Caco-2 (cell line): ENCODE measurements at regions not wholly inside any gene's neighbourhood (a gene's known extent, or its start where the extent isn't known, plus 50 kb on each side); places are given as distances from the start of the nearest gene placed in this dataset.

Source experiments
- BruUV-seq: library from RNA; stranded (reverse); fragments of 400-500 nt; replicated peaks from 2 replicates; lab custom pipeline; 2021; lab: Mats Ljungman, UMichigan
- CTCF ChIA-PET: fragments of 300-600 bp; sonication (Branson Sonifier 250); formaldehyde crosslinking; loops from one replicate; lab custom pipeline; 2022; ENCODE audit warnings: antibody characterized with exemption; lab: Charles Lee
- POLR2A ChIA-PET: fragments of 300-600 bp; sonication (Branson Sonifier 250); formaldehyde crosslinking; loops from one replicate; lab custom pipeline; 2022; ENCODE audit warnings: antibody characterized with exemption; lab: Charles Lee
- DNase-seq, 2 experiments: peaks; one replicate each; pipeline versions ENCODE4 v3.0.0 to v3.0.0-alpha.2; 2020 to 2022
- H3K27me3 ChIP-seq: replicated peaks from 2 replicates; pipeline ENCODE4 v1.6.0; 2011; ENCODE audit warnings: low read length; ENCODE audit not compliant: control insufficient read depth, insufficient read depth
- H3K36me3 ChIP-seq: 2 replicates; pipeline ENCODE4 v1.5.1; 2011; ENCODE audit warnings: low read length; ENCODE audit not compliant: control insufficient read depth, insufficient read depth
- H3K4me1 ChIP-seq: fragments of 250-450 bp; sonication (Bioruptor Pico); 2 replicates; pipeline ENCODE4 v1.5.1; 2020; ENCODE audit warnings: mild to moderate bottlenecking
- H3K4me3 ChIP-seq: 2 replicates; pipeline ENCODE4 v1.5.1; 2011; ENCODE audit warnings: low read depth, mild to moderate bottlenecking, control low read depth, low read length
- H3K9me3 ChIP-seq: fragments of 250-450 bp; sonication (Bioruptor Pico); 2 replicates; pipeline ENCODE4 v1.5.1; 2020; ENCODE audit warnings: mild to moderate bottlenecking, moderate library complexity
- H3K27ac Mint-ChIP-seq: one replicate; pipeline ENCODE4 v1.8.0; 2022; ENCODE audit warnings: mixed read lengths; ENCODE audit not compliant: unreplicated experiment
- H3K27me3 Mint-ChIP-seq: one replicate; pipeline ENCODE4 v1.8.0; 2022; ENCODE audit warnings: mixed read lengths; ENCODE audit not compliant: insufficient read depth, unreplicated experiment
- H3K36me3 Mint-ChIP-seq: one replicate; pipeline ENCODE4 v1.8.0; 2022; ENCODE audit warnings: mild to moderate bottlenecking, mixed read lengths; ENCODE audit not compliant: insufficient read depth, unreplicated experiment
- H3K4me1 Mint-ChIP-seq: one replicate; pipeline ENCODE4 v1.8.0; 2022; ENCODE audit warnings: low read depth, mixed read lengths; ENCODE audit not compliant: unreplicated experiment
- H3K4me3 Mint-ChIP-seq: one replicate; pipeline ENCODE4 v1.8.0; 2022; ENCODE audit warnings: mild to moderate bottlenecking, moderate library complexity, mixed read lengths; ENCODE audit not compliant: unreplicated experiment
- H3K9me3 Mint-ChIP-seq: one replicate; pipeline ENCODE4 v1.8.0; 2022; ENCODE audit warnings: mixed read lengths; ENCODE audit not compliant: unreplicated experiment
- CTCF ChIP-seq, 2 experiments: fragments of 200-600 bp in 1 of 2; IDR thresholded peaks; 1 replicate in 1 of 2; 2 replicates in 1 of 2; pipeline versions ENCODE4 v1.5.1 to v1.8.0; 2011 to 2022; ENCODE audit warnings: antibody characterized with exemption in 1 of 2, control low read depth in 1 of 2, inconsistent platforms in 1 of 2, low read depth in 1 of 2, low read length in 1 of 2, mild to moderate bottlenecking in 1 of 2, moderate library complexity in 1 of 2; ENCODE audit not compliant: insufficient read depth in 1 of 2, severe bottlenecking in 1 of 2, unreplicated experiment in 1 of 2
- intact Hi-C: fragments of 100-400 bp; cut with micrococcal nuclease; formaldehyde crosslinking; loops from one replicate; pipeline ENCODE4 v1.10.0; 2022; ENCODE audit not compliant: unreplicated experiment

DNA sequence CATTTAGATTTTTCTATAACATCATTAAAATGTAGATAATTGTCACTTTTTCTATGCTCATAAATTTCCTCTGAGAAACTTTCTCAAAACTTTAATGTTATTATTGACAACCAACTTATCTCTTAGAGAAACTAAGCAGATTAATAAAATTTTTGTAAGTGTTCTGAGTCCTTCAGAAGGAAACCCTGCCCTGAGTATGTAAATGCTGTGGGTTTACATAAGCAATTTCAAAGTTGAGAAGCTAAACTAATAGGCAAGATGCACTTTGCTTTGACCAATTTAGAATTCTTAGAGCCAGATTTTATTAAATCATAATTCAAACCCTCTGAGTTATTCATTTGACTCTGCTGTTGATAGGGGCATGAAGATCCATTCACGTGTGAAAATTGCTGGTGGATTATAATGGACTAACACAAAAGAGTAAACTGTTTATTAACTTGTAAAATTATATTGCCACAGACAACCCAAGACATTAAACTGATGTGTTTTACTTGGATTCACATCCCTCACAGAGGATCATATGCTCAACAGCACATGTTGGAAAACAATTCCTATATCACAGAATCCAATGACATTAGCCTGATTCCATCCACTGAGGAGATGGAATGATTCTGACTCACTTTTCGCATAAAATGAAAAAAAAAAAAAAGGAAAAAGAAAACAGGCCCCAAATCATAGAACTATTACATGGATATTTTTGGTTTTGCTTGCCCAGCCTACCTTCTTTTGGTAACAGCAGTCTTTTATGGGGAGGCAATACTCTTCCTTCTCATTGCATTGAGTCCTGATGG lies 453.7 kb upstream of the HTR2A start:
- Histone ChIP-seq H3K4me3 (no peak overlapping the region), H3K4me1 (no peaks in the 10 kb centered on the region), H3K36me3 (no peaks in the 10 kb centered on the region), H3K27me3 (no peaks in the 10 kb centered on the region), H3K9me3 (no peaks in the 10 kb centered on the region)
- no TSS peak for BruUV-seq
- ChIA-PET POLR2A (no interaction called here), CTCF (no interaction called here)
- H3K4me3 Mint-ChIP-seq = no peak overlapping the region
- no peaks in the 10 kb centered on the region for H3K4me1 Mint-ChIP-seq
- H3K27me3 Mint-ChIP-seq = no peaks in the 10 kb centered on the region
- no peak overlapping the region for H3K27ac Mint-ChIP-seq
- intact Hi-C loops = no loop called here
- no peak for DNase-seq
- H3K9me3 Mint-ChIP-seq = no peaks in the 10 kb centered on the region
- no peak for TF ChIP-seq CTCF (IDR thresholded peaks at IDR 0.05; ENCODE audit: insufficient read depth in 1 of 2, low read depth in 1 of 2, low read length in 1 of 2, severe bottlenecking in 1 of 2, unreplicated experiment in 1 of 2)
- H3K36me3 Mint-ChIP-seq = no peaks in the 10 kb centered on the region

- intact Hi-C loops = loop anchor here (10.0 kb wide), 1 partner anchor 504 kb away; no protein-coding TSS in a partner anchor
- Mint-ChIP-seq H3K27ac (no peak overlapping the region), H3K36me3 (no peaks in the 10 kb centered on the region), H3K4me3 (no peak overlapping the region), H3K4me1 (no peaks in the 10 kb centered on the region), H3K9me3 (no peaks in the 10 kb centered on the region), H3K27me3 (no peaks in the 10 kb centered on the region)
- Histone ChIP-seq H3K4me1 (no peaks in the 10 kb centered on the region), H3K27me3 (no peaks in the 10 kb centered on the region), H3K4me3 (no peak overlapping the region), H3K36me3 (no peaks in the 10 kb centered on the region), H3K9me3 (peaks cover 2% of the 10 kb centered on the region; the same call in 1 of the 2 replicates)
- ChIA-PET CTCF (no interaction called here), POLR2A (no interaction called here)
- DNase-seq = no peak
- TF ChIP-seq CTCF (IDR thresholded peaks at IDR 0.05; ENCODE audit: insufficient read depth in 1 of 2, low read depth in 1 of 2, low read length in 1 of 2, severe bottlenecking in 1 of 2, unreplicated experiment in 1 of 2) = no peak
- no TSS peak for BruUV-seq
These were observed 452.4 kb upstream of the HTR2A start for GRCh38 chr13:47349211-47349610.

DNA sequence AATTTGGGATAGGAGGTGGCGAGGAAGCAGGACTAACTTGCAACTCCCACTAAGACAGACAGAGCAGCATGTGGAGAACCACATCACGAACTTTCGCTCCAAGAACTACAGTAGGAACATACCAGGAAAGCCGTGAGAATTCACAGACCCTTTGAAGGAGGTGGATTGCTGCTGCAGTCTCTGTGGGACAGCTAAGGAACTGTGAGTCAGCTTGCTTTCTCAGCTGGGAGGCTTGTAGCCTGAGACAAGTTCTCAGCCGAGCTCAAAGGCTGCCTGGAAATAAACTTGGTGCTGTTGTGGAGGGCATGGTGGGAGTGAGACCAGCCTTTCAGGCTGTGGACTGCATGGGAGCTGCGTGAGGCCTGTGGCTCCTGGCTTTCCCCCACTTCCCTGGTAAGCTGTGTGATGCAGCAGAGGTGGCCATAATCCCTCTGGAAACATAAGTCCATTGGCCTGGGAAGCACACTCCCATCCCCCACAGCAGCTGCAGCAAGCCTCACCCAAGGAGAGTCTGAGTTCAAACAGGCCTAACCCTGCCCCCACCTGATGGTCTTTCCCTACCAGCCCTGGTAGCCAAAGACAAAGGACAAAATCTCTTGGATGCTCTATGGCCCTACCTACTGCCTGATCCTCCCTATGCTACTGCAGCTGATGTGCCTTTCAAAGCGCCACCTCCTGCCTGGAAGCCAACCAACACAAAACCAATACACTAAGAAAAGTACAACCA lies 441.1 kb upstream of the HTR2A start:
- H3K4me3 Mint-ChIP-seq = no peak overlapping the region
- H3K4me1 Mint-ChIP-seq = no peaks in the 10 kb centered on the region
- no peak for DNase-seq
- Histone ChIP-seq H3K9me3 (peaks cover 8% of the 10 kb centered on the region; the same call in 1 of the 2 replicates), H3K36me3 (no peaks in the 10 kb centered on the region), H3K4me1 (no peaks in the 10 kb centered on the region), H3K4me3 (no peak overlapping the region), H3K27me3 (no peaks in the 10 kb centered on the region)
- H3K9me3 Mint-ChIP-seq = peaks cover 18% of the 10 kb centered on the region
- BruUV-seq = no TSS peak
- H3K27me3 Mint-ChIP-seq = peaks cover 3% of the 10 kb centered on the region
- ChIA-PET POLR2A (no interaction called here), CTCF (no interaction called here)
- TF ChIP-seq CTCF (IDR thresholded peaks at IDR 0.05; ENCODE audit: insufficient read depth in 1 of 2, low read depth in 1 of 2, low read length in 1 of 2, severe bottlenecking in 1 of 2, unreplicated experiment in 1 of 2) = no peak
- intact Hi-C loops = no loop called here
- no peaks in the 10 kb centered on the region for H3K36me3 Mint-ChIP-seq
- no peak overlapping the region for H3K27ac Mint-ChIP-seq
